SK-N-SH treated with all-trans-retinoic acid at 6 μM for 48 hours (cell line): ENCODE measurements at regions not wholly inside any gene's neighbourhood (a gene's known extent, or its start where the extent isn't known, plus 50 kb on each side); places are given as distances from the start of the nearest gene placed in this dataset.

Experiments
- TOX ChIP-seq: fragments of 250-450 bp; sonication (Bioruptor Pico); IDR thresholded peaks from 2 replicates; pipeline ENCODE4 v1.8.0; 2021; ENCODE audit warnings: mild to moderate bottlenecking, moderate library complexity, borderline replicate concordance
- ZFP30 ChIP-seq: fragments of 450-650 bp; formaldehyde crosslinking; IDR thresholded peaks from 2 replicates; pipeline ENCODE4 v1.5.0; 2022; ENCODE audit warnings: mild to moderate bottlenecking, moderate library complexity
- TF ChIP-seq, protein P1 (sequence below): fragments of 250-450 bp; sonication (Bioruptor Pico); IDR thresholded peaks from 2 replicates; pipeline ENCODE4 v1.5.0; 2020; ENCODE audit warnings: mild to moderate bottlenecking, moderate library complexity

DNA sequence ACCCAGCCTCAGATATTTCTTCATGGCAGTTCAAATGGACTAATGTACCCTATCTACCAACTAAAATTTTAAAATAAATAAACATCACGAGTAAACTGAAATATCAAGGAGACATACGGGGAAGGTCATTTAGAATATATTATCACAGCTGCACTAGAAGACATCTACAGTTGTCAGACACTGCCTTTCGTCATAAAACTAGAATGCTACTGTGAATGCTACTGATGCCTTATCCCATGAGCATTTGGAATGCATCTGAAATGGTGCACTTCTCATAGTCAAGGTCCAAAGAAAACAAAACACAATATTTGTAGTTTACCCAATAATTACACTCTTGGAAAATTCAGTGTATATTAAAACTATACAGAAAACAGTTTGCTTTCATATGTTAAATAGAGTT is 165.2 kb downstream of the MREG start:
- TF ChIP-seq ZFP30 (CRISPR knock-in tag): no peak
- TF ChIP-seq, protein P1, sequence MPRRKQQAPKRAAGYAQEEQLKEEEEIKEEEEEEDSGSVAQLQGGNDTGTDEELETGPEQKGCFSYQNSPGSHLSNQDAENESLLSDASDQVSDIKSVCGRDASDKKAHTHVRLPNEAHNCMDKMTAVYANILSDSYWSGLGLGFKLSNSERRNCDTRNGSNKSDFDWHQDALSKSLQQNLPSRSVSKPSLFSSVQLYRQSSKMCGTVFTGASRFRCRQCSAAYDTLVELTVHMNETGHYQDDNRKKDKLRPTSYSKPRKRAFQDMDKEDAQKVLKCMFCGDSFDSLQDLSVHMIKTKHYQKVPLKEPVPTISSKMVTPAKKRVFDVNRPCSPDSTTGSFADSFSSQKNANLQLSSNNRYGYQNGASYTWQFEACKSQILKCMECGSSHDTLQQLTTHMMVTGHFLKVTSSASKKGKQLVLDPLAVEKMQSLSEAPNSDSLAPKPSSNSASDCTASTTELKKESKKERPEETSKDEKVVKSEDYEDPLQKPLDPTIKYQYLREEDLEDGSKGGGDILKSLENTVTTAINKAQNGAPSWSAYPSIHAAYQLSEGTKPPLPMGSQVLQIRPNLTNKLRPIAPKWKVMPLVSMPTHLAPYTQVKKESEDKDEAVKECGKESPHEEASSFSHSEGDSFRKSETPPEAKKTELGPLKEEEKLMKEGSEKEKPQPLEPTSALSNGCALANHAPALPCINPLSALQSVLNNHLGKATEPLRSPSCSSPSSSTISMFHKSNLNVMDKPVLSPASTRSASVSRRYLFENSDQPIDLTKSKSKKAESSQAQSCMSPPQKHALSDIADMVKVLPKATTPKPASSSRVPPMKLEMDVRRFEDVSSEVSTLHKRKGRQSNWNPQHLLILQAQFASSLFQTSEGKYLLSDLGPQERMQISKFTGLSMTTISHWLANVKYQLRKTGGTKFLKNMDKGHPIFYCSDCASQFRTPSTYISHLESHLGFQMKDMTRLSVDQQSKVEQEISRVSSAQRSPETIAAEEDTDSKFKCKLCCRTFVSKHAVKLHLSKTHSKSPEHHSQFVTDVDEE (CRISPR knock-in tag): no peak
- no peak for TF ChIP-seq TOX (CRISPR knock-in tag)
